ENCODE measurements at regions not wholly inside any gene's neighbourhood (a gene's known extent, or its start where the extent isn't known, plus 50 kb on each side); places are given as distances from the start of the nearest gene placed in this dataset.

DNA sequence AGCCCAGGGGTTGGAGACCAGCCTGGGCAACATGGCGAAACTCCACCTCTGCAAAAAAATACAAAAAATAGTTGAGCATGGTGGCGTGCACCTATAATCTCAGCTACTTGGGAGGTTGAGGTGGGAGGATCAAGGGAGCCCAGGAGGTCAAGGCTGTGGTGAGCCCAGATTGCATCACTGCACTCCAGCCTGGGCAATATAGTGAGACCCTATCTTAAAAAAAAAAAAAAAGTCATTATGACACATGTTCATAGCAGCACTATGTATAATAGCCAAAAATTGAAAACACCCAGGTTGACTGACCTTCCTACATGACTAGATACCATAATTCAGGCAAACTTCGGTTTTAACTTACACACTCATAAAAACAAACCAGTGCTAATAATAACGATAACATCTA, 90.8 kb upstream of the RBPJ start:
- TF ChIP-seq EZH2 (IDR thresholded peaks at IDR 0.05; ENCODE audit: borderline replicate concordance), result no peak
- no peak for TF ChIP-seq EZH2phosphoT487 (IDR thresholded peaks at IDR 0.05; ENCODE audit: low read depth, severe bottlenecking, unreplicated experiment)
- TF ChIP-seq CTCF (IDR thresholded peaks at IDR 0.05; ENCODE audit: poor library complexity), result no peak
- H3K9me3 ChIP-seq (ENCODE audit: low read depth), result no peaks in the 10 kb centered on the region

DNA sequence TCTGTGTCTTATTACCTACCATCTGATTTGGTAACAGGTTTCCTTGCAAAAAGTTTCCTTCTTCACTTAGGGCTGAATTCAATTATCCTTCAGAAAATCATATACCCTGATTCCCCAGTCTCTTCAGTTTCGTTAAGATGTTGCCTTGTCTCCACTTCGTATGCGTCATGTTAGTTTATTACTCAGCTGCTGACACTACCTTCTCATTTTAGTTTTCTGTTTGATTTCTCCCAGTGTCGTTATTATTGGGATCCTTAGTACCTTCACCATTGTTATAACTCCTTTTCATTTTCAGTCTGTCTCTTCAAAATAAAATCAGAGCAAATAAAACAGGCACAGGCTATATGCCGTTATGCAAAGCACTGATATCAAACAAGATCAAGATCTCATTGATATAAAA, 87.5 kb upstream of the RBPJ start:
- TF ChIP-seq EZH2 (IDR thresholded peaks at IDR 0.05; ENCODE audit: borderline replicate concordance) (no peak), CTCF (IDR thresholded peaks at IDR 0.05; ENCODE audit: poor library complexity) (no peak), EZH2phosphoT487 (IDR thresholded peaks at IDR 0.05; ENCODE audit: low read depth, severe bottlenecking, unreplicated experiment) (no peak)
- 90% methylated on average over 5 of the region's 5 CpGs for WGBS (ENCODE audit: low lambda C conversion rate, missing lambda C conversion rate)
- no peak for DNase-seq (ENCODE audit: low spot score)
- Histone ChIP-seq H3K9me3 (ENCODE audit: low read depth) (no peaks in the 10 kb centered on the region), H3K27ac (no peak overlapping the region), H3K27me3 (no peaks in the 10 kb centered on the region), H4K20me1 (ENCODE audit: insufficient read depth, poor library complexity, severe bottlenecking) (no peaks in the 10 kb centered on the region), H3K4me1 (ENCODE audit: insufficient read depth) (peaks cover 9% of the 10 kb centered on the region), H3K79me2 (no peaks in the 10 kb centered on the region), H3K36me3 (replicated peaks; ENCODE audit: insufficient read depth, low read depth) (no peaks in the 10 kb centered on the region), H3K4me2 (no peak overlapping the region), H3K9me2 (replicated peaks; ENCODE audit: insufficient read depth) (no peaks in the 10 kb centered on the region), H3K4me3 (no peak overlapping the region), H2AFZ (no peak overlapping the region)

More for the DNA sequence above, 90.8 kb upstream of the RBPJ start:
- Histone ChIP-seq H3K9me2 (replicated peaks; ENCODE audit: insufficient read depth) (no peaks in the 10 kb centered on the region), H4K20me1 (ENCODE audit: insufficient read depth, poor library complexity, severe bottlenecking) (no peaks in the 10 kb centered on the region), H3K27me3 (no peaks in the 10 kb centered on the region), H2AFZ (no peak overlapping the region), H3K79me2 (no peaks in the 10 kb centered on the region), H3K4me2 (no peak overlapping the region), H3K4me3 (no peak overlapping the region), H3K4me1 (ENCODE audit: insufficient read depth) (peaks cover under 1% of the 10 kb centered on the region), H3K27ac (no peak overlapping the region), H3K36me3 (replicated peaks; ENCODE audit: insufficient read depth, low read depth) (no peaks in the 10 kb centered on the region)
- WGBS (ENCODE audit: low lambda C conversion rate, missing lambda C conversion rate), result 93% methylated on average over 4 of the region's 4 CpGs
- DNase-seq (ENCODE audit: low spot score), result no peak

DNA sequence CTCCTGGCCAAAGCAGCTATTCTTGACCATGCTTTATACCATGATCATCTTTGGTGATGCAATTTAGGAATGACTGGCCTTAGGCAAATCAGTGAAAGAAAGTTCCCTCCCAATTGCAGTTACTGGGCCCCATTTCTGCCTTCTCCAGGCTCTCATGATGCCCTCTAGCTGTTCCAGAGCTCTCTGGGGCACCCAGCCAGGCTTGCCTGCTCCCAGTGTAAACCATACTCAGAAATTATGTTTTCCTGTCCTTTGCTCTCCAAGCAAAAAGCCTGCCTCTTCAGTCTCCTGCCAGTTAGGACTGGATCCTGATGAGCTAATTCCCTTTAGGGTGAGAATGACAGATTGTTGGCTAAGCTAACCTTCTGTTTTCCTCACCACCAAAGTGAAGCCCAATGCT, 85.3 kb upstream of the RBPJ start:
- no peak overlapping the region for H3K27ac ChIP-seq
- H4K20me1 ChIP-seq (ENCODE audit: insufficient read depth, poor library complexity, severe bottlenecking), result no peaks in the 10 kb centered on the region
- no peaks in the 10 kb centered on the region for H3K36me3 ChIP-seq (replicated peaks; ENCODE audit: insufficient read depth, low read depth)
- no peaks in the 10 kb centered on the region for H3K9me2 ChIP-seq (replicated peaks; ENCODE audit: insufficient read depth)
- TF ChIP-seq CTCF (IDR thresholded peaks at IDR 0.05; ENCODE audit: poor library complexity), result peak; percentile 18
- TF ChIP-seq EZH2phosphoT487 (IDR thresholded peaks at IDR 0.05; ENCODE audit: low read depth, severe bottlenecking, unreplicated experiment), result no peak
- peak; percentile 54 for DNase-seq (ENCODE audit: low spot score)
- no peaks in the 10 kb centered on the region for H3K9me3 ChIP-seq (ENCODE audit: low read depth)
- H3K4me2 ChIP-seq, result no peak overlapping the region
- H3K4me1 ChIP-seq (ENCODE audit: insufficient read depth), result peaks cover 24% of the 10 kb centered on the region
- H3K27me3 ChIP-seq, result no peaks in the 10 kb centered on the region
- H3K4me3 ChIP-seq, result no peak overlapping the region
- H2AFZ ChIP-seq, result no peak overlapping the region
- no peaks in the 10 kb centered on the region for H3K79me2 ChIP-seq

DNA sequence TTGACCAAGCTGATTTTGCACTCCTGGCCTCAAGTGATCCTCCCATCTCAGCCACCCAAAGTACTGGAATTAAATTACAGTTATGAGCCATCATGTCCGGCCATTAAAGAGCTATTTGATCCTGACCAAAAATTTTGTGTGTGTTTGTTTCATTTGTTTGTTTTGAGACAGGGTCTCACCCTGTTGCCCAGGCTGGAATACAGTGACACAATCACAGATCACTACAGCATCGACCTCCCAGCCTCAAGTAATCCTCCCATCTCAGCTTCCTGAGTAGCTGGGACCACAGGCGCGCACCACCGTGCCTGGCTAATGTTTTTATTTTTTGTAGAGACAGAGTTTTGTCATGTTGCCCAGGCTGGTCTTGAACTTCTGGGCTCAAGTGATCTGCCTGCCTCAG, 82.9 kb upstream of the RBPJ start:
- Histone ChIP-seq H2AFZ (no peak overlapping the region), H4K20me1 (ENCODE audit: insufficient read depth, poor library complexity, severe bottlenecking) (no peaks in the 10 kb centered on the region), H3K9me3 (ENCODE audit: low read depth) (no peaks in the 10 kb centered on the region), H3K36me3 (replicated peaks; ENCODE audit: insufficient read depth, low read depth) (no peaks in the 10 kb centered on the region), H3K4me2 (peak overlapping the region; percentile 67), H3K79me2 (no peaks in the 10 kb centered on the region), H3K4me3 (no peak overlapping the region), H3K9me2 (replicated peaks; ENCODE audit: insufficient read depth) (no peaks in the 10 kb centered on the region), H3K27ac (peak overlapping the region; percentile 94), H3K27me3 (no peaks in the 10 kb centered on the region), H3K4me1 (ENCODE audit: insufficient read depth) (peaks cover 24% of the 10 kb centered on the region)
- 82% methylated on average over 5 of the region's 5 CpGs for WGBS (ENCODE audit: low lambda C conversion rate, missing lambda C conversion rate)
- TF ChIP-seq EZH2phosphoT487 (IDR thresholded peaks at IDR 0.05; ENCODE audit: low read depth, severe bottlenecking, unreplicated experiment), result no peak
- no peak for TF ChIP-seq CTCF (IDR thresholded peaks at IDR 0.05; ENCODE audit: poor library complexity)
- no peak for TF ChIP-seq EZH2 (IDR thresholded peaks at IDR 0.05; ENCODE audit: borderline replicate concordance)
- no peak for DNase-seq (ENCODE audit: low spot score)

All from hepatocyte (in vitro differentiated cells).